Smooth muscle cell (in vitro differentiated cells): ENCODE measurements at regions not wholly inside any gene's neighbourhood (a gene's known extent, or its start where the extent isn't known, plus 50 kb on each side); places are given as distances from the start of the nearest gene placed in this dataset.

Experiments
- DNase-seq: peaks from one replicate; lab custom pipeline; 2025; ENCODE audit not compliant: unreplicated experiment; lab: John Stamatoyannopoulos, UW
- H2AFZ ChIP-seq: fragments of 200-600 bp; sonication (generic); 2 replicates; pipeline ENCODE4 v1.6.0; 2016; ENCODE audit warnings: antibody characterized with exemption, low read depth, mild to moderate bottlenecking
- H3F3A ChIP-seq: fragments of 200-600 bp; sonication (generic); 2 replicates; pipeline ENCODE4 v1.6.0; 2017; ENCODE audit warnings: antibody characterized with exemption, low read depth
- H3K27ac ChIP-seq: fragments of 200-600 bp; sonication (generic); 2 replicates; pipeline ENCODE4 v1.5.1; 2016; ENCODE audit warnings: low read depth, mild to moderate bottlenecking
- H3K27me3 ChIP-seq: fragments of 200-600 bp; sonication (generic); 2 replicates; pipeline ENCODE4 v1.6.1; 2016; ENCODE audit warnings: low read depth, mild to moderate bottlenecking
- H3K36me3 ChIP-seq: fragments of 200-600 bp; sonication (generic); 2 replicates; pipeline ENCODE4 v1.5.1; 2016; ENCODE audit warnings: low read depth
- H3K4me1 ChIP-seq: fragments of 200-600 bp; sonication (generic); 2 replicates; pipeline ENCODE4 v1.5.1; 2016; ENCODE audit warnings: low read depth
- H3K4me2 ChIP-seq: fragments of 200-600 bp; sonication (generic); 2 replicates; pipeline ENCODE4 v1.6.0; 2016; ENCODE audit warnings: mild to moderate bottlenecking
- H3K4me3 ChIP-seq: fragments of 200-600 bp; sonication (generic); 2 replicates; pipeline ENCODE4 v1.5.1; 2016; ENCODE audit warnings: mild to moderate bottlenecking
- H3K79me2 ChIP-seq: fragments of 200-600 bp; sonication (generic); 2 replicates; pipeline ENCODE4 v1.6.0; 2016; ENCODE audit warnings: low read depth, mild to moderate bottlenecking
- H3K9ac ChIP-seq: fragments of 200-600 bp; sonication (generic); 2 replicates; pipeline ENCODE4 v1.6.0; 2016; ENCODE audit warnings: low read depth
- H3K9me3 ChIP-seq: fragments of 200-600 bp; sonication (generic); replicated peaks from 2 replicates; pipeline ENCODE4 v1.5.1; 2016; ENCODE audit warnings: low read depth
- H4K20me1 ChIP-seq: fragments of 200-600 bp; sonication (generic); 2 replicates; pipeline ENCODE4 v1.6.0; 2016; ENCODE audit warnings: low read depth
- CTCF ChIP-seq: fragments of 200-600 bp; sonication (generic); IDR thresholded peaks from 2 replicates; pipeline ENCODE4 v1.5.1; 2017; ENCODE audit warnings: borderline replicate concordance, mild to moderate bottlenecking, antibody characterized with exemption; ENCODE audit not compliant: insufficient read depth, poor library complexity, severe bottlenecking
- WGBS: methylation state at CpG from one replicate; pipeline ENCODE4 v1.1.7; 2016; ENCODE audit warnings: low lambda C conversion rate; 5-methylcytosine and 5-hydroxymethylcytosine counted together

GRCh38 chr13:111852725-111853518 lies 214.0 kb upstream of the SOX1 start:
- H3K36me3 ChIP-seq, result no peaks in the 10 kb centered on the region
- H3F3A ChIP-seq, result no peaks in the 10 kb centered on the region
- H4K20me1 ChIP-seq, result no peaks in the 10 kb centered on the region
- H3K9ac ChIP-seq, result no peak overlapping the region
- no peak overlapping the region for H3K4me2 ChIP-seq
- no peaks in the 10 kb centered on the region for H3K4me1 ChIP-seq
- no peaks in the 10 kb centered on the region for H3K27me3 ChIP-seq
- no peak overlapping the region for H3K4me3 ChIP-seq
- no peak overlapping the region for H2AFZ ChIP-seq
- no peaks in the 10 kb centered on the region for H3K79me2 ChIP-seq
- DNase-seq, result no peak
- WGBS, result 82% methylated on average over 23 of the region's 23 CpGs
- TF ChIP-seq CTCF, result no peak
- H3K27ac ChIP-seq, result no peak overlapping the region
- no peaks in the 10 kb centered on the region for H3K9me3 ChIP-seq

DNA sequence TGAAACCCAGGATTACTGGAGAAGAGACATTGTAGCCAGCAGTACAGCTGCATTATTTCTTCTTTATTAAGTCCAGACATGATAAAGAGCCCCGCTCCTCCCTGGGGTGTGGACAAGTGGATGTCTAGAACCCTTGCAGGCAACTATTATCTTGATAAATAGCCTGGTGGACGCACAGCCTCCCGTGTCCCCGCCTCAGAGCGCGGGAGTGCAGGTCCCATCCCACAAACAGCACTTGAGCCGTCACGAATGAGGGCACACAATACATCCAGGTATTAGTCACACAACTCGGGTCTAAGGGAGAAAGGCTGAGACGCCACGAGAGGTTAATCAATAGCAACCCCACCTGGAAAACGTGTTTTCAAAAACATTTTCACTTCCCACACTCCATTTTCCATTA lies 213.2 kb upstream of the SOX1 start:
- no peaks in the 10 kb centered on the region for H3K36me3 ChIP-seq
- no peaks in the 10 kb centered on the region for H3K79me2 ChIP-seq
- 78% methylated on average over 12 of the region's 12 CpGs for WGBS
- no peak overlapping the region for H3K27ac ChIP-seq
- no peak overlapping the region for H3K9ac ChIP-seq
- H3K4me2 ChIP-seq, result no peak overlapping the region
- H2AFZ ChIP-seq, result no peak overlapping the region
- H4K20me1 ChIP-seq, result no peaks in the 10 kb centered on the region
- no peaks in the 10 kb centered on the region for H3K9me3 ChIP-seq
- no peaks in the 10 kb centered on the region for H3K27me3 ChIP-seq
- no peaks in the 10 kb centered on the region for H3K4me1 ChIP-seq
- DNase-seq, result no peak
- no peaks in the 10 kb centered on the region for H3F3A ChIP-seq
- no peak overlapping the region for H3K4me3 ChIP-seq
- TF ChIP-seq CTCF, result no peak

DNA sequence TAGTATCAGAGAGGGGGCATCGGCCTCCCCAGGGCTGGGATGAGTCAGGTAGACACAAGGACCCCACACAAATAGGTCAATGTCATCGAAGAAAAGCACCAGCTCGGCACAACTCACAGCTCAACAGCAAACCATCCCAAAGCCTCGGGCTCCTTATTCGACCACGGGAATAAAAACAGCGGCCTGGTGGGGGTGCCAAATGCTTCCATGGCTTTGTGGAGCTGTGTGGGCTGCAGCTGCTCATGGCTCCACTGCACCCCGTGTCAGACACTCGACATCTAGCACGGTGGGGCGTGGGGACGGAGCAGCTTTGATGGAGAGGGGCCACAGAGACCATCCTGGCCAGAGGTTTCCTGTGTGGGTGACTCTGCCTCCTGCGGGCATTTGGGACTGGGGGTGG lies 212.5 kb upstream of the SOX1 start:
- Histone ChIP-seq H3K79me2 (no peaks in the 10 kb centered on the region), H3K4me2 (no peak overlapping the region), H3K9ac (no peak overlapping the region), H3K4me1 (no peaks in the 10 kb centered on the region), H2AFZ (no peak overlapping the region), H3K27me3 (no peaks in the 10 kb centered on the region), H3K36me3 (no peaks in the 10 kb centered on the region), H3K9me3 (no peaks in the 10 kb centered on the region), H4K20me1 (no peaks in the 10 kb centered on the region), H3F3A (no peaks in the 10 kb centered on the region), H3K27ac (no peak overlapping the region), H3K4me3 (no peak overlapping the region)
- WGBS, result 82% methylated on average over 13 of the region's 13 CpGs
- no peak for TF ChIP-seq CTCF
- no peak for DNase-seq

DNA sequence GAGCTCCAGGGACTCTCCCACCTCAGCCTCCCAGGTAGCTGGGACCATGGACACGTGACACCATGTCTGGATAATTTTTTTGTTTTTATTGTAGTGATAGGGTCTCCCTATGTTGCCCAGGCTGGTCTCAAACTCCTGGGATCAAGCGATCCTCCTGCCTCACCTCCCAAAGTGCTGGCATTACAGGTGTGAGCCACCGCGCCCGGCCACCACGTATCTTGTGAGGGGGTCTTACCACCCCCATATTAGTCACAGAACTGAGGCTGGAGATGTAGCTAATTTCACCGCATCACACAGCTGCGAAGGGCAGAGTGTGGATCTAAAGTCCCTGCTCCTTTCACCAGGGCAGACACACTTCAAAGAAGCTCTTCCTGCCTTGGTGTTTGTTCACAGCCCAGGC lies 211.8 kb upstream of the SOX1 start:
- H3K27ac ChIP-seq, result no peak overlapping the region
- no peaks in the 10 kb centered on the region for H3K79me2 ChIP-seq
- H3F3A ChIP-seq, result no peaks in the 10 kb centered on the region
- no peaks in the 10 kb centered on the region for H3K9me3 ChIP-seq
- H3K4me1 ChIP-seq, result no peaks in the 10 kb centered on the region
- H3K36me3 ChIP-seq, result no peaks in the 10 kb centered on the region
- H3K4me3 ChIP-seq, result no peak overlapping the region
- WGBS, result 89% methylated on average over 8 of the region's 8 CpGs
- TF ChIP-seq CTCF, result no peak
- H3K9ac ChIP-seq, result no peak overlapping the region
- H3K27me3 ChIP-seq, result no peaks in the 10 kb centered on the region
- no peak overlapping the region for H2AFZ ChIP-seq
- H3K4me2 ChIP-seq, result no peak overlapping the region
- no peak for DNase-seq
- no peaks in the 10 kb centered on the region for H4K20me1 ChIP-seq
